OCI-LY1 (cell line): ENCODE measurements at regions not wholly inside any gene's neighbourhood (a gene's known extent, or its start where the extent isn't known, plus 50 kb on each side); places are given as distances from the start of the nearest gene placed in this dataset.

Experiments
- CTCF ChIP-seq: fragments of 200-600 bp; sonication (generic), shearing (Covaris generic); IDR thresholded peaks from 2 replicates; pipeline ENCODE4 v1.5.1; 2017; ENCODE audit warnings: mild to moderate bottlenecking, antibody characterized with exemption, low read length, moderate library complexity, mixed read lengths
- EZH2 ChIP-seq: fragments of 200-600 bp; sonication (generic), shearing (Covaris generic); IDR thresholded peaks from 2 replicates; pipeline ENCODE4 v1.8.0; 2017; ENCODE audit warnings: borderline replicate concordance, mixed run types, mild to moderate bottlenecking, antibody characterized with exemption, low read length, moderate library complexity, mixed read lengths

GRCh38 chr2:43159797-43160196, 66.6 kb downstream of the ZFP36L2 start:
- TF ChIP-seq CTCF (no peak), EZH2 (no peak)
